GM21381 (cell line): ENCODE measurements at regions not wholly inside any gene's neighbourhood (a gene's known extent, or its start where the extent isn't known, plus 50 kb on each side); places are given as distances from the start of the nearest gene placed in this dataset.

Experiments used
- ATAC-seq: cut with Tn5 transposase; IDR thresholded peaks from one replicate; pipeline ENCODE4 v1.9.1; 2021; ENCODE audit warnings: mild to moderate bottlenecking, moderate library complexity; ENCODE audit not compliant: unreplicated experiment

DNA sequence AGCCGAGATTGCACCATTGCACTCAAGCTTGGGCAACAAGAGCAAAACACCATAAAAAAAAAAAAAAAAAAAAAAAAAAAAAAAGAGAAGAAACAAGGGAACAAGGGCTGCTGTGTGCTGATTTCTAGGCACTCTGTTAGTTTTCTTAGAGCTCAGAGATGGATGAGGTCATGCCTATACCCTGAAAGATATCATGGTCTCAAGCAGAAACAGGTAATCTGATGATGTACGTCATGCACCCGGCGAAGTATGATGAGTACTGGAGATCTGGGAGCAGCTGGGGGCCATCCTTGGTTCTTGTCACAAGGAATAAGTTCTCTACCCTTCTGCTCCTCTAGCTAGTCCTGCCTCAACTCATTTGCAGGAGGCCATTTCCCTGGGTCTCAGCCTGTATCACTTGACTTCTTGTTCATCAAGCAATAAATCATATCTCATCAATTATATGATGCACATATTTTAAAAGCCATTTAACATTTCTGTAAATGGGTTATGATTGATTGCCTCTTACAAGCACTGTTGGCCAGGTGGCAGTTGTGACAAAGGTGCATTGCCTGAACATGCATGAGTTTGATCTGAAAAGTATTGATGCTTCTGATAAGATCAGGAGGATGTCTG lies 517.2 kb downstream of the DHX35 start:
- ATAC-seq = no peak

DNA sequence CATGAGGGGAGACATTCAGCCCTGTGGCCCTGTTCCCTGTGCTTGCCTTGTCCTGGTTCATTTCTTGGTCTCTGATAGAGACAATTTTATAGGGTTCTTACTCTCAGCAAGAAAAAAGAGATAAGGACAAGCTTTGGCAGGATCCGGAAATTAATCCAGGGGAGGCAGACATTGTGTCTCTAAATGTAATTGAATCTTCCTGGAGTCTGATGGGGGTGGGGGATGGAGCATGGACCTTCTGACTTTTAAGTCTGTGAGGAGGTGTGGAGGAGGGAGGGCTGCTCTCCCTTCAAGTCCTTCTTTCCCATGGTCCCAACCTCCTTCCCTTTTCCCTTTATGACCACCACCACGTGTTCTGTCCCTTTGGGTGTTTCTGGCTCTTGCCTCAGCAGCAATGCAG lies 512.7 kb downstream of the DHX35 start:
- no peak for ATAC-seq

DNA sequence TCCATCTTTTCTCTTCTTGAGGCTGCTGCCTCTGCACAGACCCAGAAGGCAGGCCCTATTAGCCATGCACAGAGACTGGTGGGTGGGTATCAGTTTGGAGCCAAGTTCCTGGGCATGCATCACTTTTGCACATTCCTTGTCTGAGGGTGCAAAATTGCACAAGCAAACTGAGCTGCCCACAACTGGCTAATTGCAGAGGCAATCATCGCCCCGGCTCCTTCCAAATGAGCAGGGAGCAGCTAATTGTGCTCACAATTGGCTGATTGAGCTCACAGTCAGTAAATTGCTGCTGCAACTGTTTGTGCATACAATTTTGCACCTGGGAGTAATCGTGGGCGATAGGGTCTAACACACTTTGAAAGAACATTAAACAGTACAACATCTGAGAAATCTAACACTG lies 511.4 kb downstream of the DHX35 start:
- ATAC-seq = no peak

DNA sequence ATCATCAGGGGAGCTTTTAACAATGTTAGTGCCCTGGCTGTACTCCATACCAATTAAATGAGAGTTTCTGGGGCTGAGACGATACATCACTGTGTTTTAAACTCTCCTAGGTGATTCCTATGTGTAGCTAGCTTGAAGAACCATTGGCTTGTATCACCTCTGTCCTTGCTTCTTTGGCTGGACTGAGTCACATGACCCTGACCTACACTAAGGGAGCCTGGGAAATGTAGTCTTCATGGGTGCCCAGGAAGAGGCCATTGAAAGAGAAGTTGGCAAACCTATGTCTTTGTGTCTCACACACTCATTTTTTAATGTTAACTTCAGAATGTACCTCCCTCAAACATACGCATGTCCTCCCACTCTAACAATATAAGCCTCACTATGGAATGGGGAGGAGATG lies 506.6 kb downstream of the DHX35 start:
- ATAC-seq = no peak

DNA sequence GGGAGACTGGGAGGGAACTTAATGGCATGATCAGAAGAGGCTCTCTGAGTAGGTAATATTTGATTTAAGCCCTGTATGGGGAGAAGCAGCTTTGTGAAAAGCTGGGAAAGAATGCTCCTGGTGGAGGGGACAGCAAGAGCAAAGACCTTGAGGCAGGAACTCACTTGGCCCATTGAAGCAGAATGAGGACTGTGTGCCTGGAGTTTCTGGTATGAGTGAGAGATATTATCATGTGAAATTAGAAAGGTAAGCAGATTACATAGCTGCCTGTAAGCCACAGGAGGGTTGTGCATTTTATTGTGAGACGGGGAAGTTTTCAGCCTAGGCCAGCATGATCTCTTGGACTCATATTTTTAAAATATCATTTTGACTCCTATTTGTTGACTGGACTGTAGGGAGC lies 502.1 kb downstream of the DHX35 start:
- no peak for ATAC-seq

DNA sequence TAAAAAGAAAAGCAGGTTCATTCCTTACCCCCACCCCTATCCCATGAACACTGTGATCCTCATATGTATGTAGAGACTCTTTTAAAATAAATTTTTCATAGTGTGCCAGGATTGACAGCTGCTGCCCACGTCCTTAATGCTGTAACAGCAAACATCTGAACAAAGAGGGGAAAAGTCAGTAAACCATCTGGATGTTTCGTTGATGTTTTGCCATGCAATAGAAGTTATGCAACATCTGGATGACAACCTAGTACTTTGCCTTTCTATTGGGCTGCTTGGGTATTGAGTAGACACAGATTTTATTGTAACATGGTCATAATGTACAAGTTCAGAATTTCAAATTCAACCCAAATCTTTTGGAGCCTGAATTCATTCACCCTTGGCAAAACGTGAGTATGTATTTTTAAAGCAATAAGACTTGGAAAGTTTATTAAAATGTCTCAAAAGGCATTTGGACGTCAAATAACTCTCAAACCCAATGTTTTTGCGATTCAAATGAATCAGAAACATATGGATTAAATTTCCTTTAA lies 500.3 kb downstream of the DHX35 start:
- ATAC-seq = no peak

DNA sequence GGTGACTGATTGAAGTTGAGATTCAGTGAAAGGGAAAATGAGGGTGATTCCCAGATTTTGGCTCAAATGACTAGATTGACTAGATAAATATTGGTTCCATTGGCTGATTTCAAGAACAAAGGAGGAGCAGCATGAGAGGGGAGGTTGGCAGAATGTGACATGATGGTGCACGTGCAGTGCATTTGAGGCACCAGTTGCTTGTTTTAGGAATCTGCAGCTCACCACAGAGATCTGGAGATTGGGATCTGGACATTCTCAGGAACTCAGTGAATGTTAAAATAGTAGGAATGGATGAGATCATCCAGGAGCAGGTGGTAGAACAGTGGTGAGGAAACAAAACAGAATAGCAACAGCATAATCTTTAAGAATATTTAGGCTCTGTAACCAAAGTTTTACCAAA lies 496.3 kb downstream of the DHX35 start:
- ATAC-seq = no peak

DNA sequence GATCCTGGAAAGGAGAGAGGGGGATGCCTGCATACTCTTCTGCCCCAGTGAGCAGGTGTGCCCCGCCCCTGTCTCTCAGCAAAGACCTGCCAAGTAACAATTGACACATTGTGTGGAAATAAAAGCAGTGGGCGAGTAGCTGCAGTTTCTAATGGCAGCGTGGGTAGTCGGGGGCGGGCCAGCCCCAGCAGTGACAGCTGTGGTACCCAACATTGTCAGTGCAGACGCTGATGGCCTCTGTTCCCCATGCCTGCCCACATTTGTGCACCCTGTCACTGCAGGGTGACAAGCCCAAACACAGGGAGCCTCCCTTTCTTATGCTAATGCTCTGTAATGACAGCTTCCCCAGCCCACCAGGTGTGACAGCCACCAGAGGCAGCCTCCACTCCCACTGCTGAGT lies 491.7 kb downstream of the DHX35 start:
- no peak for ATAC-seq

DNA sequence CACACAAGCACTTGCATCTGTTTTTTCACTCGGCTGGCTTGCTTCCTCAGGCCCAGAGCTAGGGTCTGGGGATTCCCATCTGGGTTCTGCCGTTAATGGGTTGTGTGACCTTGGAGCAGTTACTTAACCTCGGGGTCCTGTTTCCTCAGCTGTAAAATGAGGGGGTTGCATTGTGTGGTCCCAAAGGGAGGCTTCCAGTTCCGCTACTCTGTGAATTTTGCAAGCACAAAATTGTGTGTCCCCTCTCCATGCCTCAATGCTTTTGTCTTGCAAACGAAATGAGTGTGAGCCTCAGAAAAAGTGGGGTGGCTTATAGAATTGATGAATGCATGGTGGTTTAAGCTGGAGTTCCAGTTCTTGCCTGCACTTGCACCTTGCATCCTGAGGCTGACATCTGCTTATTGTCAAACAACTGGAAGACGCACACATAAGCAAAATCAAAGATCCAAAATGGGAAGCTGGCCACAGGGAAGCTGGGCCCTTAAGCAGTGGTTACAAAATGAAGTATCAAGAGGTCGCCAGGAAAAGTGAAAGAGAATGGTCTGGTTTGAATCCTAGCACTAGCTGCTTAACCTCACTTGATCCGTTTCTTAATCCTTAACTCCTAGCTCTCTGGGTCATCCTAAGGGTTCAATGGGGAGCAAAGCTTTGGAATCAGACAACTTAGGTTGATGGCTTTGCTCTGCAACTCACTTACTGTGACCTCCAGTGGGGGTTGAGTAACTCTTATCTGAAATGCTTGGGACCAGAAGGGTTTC lies 490.6 kb downstream of the DHX35 start:
- no peak for ATAC-seq

DNA sequence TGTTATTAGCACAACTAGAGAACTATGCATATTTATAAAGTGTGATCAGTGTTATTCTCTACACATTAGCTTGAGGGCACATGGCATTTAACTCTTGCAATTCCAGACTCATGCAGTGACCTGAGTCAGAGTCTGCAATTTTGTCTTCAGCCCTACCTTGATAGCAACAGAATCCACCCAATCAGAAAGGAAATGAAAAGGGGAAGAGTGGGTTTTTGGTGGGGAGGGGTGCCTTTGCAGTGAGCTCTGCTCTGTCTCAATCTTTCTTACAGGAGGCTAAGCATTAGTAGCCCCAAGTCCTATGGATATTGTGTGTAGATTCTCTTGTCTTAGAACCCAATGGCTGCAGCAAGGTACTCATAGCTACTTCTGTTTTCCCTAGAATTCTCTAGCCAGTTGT lies 489.2 kb downstream of the DHX35 start:
- no peak for ATAC-seq

DNA sequence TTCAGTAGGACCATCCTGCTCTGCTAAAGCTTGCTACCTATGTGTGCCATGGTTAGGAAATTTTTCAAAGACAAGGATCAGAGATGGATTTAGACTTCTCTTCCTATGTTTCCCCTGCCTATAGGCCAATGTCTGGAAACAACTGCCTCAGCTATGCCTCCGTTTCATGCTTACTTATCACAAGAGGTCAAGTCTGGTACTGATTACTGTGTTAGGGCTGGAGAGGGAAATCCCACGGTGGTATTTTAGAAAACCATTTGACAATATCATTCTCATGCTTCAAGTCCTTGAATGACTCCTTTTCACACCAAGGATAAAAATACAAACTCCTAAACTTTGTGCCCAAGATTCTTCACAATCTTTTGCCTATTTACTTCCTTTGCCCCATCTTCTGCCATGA lies 484.3 kb downstream of the DHX35 start:
- no peak for ATAC-seq

DNA sequence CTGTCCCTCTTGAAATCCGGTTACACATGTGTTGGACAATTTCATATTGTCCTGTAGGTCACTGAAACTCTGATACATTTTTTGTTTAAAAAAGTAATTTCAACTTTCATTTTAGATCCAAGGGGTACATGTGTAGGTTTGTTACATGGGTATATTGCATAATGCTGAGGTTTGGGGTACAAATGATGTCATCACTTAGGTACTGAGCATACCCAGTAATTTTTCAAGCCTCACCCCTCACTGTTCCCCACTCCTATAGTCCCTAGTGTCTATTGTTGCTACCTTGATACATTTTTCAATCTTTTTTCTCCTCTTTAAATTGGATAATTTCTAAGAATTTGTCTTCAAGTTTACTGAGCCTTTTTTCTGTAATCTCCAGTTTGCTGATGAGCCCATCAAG lies 483.0 kb downstream of the DHX35 start:
- no peak for ATAC-seq

DNA sequence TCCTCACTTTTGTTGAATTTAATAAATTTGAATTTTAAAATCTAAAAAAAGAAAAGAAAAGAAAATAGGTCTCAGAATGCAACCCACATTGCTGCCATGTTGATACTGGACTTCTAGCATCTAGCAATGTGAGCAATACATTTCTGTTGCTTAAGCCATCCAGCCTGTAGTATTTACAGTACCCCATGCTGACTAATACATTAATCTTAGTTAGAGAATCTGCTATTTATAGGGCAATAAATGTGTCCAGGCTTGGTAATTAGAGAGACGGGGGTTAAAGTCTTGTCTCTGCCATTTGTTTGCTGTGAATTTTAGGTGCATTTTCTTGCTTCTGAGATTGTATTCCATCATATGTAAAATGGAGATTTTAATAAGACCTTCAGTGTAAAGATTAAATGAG lies 471.3 kb downstream of the DHX35 start:
- ATAC-seq = no peak

DNA sequence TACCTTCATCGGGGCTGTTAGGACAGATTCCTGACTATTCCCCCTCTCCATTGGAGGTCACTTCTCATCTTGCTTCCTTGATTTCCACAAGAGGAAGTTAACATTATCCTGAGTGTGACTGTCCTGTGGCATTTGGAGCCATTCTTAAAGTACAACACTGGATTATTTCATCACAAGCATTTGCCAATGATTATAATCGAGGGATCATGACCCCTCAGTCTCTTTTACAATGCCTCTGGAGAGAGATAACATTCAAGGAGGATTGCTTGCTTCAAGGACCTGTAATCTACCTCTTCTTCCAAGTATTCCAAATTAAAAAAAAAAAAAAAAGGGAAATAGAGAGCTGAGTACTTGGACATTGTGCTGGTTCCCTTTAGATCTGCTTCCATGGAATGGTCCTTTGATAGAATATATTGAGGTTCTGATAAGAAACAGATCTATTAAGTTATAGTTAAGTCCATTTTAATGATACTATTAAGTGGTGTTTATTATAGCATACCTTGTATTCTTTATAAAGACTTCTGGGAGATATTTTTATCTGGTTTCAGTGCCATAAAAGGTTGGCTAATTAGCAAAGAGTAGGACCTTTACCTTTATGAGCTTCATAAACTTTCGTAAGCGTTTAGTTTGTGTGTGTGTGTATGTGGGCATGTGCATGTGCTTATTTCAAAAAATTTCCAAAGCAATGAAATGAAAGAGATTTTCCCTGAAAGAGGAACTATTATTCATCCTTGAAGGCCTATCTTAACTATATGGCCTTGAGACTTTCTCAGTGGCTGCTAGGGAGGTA lies 469.1 kb downstream of the DHX35 start:
- no peak for ATAC-seq

DNA sequence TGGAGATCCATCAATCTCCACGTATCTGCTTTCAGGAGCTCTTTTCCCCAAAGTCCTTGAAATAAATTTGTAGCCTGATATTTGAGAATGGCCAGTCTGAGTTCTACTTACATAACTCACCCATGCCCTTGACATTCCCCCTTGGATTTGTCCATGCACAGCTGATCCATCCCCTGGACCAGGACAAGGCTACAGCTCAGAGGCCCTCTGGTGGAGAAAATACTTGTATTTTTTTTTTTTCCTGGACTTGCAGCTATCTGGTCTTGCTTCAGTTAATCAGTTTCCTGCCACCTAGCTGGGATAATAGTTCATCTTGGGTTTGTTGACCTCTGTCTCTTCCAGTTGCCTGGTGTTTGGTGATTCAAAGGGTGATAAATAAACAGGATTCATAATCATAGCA lies 467.6 kb downstream of the DHX35 start:
- ATAC-seq = no peak

DNA sequence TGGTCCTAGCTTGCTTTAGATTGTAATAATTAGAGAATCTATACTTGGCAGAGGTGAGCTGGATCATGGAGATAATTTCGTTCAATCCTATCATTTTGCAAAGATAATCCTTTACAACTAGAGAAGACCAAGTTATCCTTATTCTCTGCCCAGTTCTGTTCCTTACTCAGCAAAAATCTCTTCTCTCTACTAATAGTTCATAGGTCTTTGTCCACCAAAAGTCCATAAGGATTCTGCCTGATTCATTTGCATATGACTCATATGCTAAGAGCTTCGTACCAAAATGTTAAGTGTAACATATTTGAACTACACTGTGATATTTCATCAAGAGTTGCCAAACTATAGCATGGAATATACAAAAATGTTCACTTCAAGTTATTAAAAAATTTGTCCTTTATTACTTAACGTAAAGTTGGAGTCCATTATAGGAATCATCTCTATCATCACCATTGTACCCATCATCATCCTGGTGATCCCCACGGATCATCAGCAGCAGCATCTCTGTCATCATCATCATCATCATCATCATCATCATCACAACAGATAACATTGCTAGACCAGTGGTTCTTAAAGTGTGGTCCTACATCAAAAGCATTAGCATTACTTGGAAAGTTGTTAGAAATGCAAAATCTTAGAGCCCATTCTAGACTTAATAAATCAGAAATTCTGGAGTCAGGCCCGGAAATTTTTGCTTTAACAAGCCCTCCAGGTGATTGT lies 463.0 kb downstream of the DHX35 start:
- no peak for ATAC-seq

DNA sequence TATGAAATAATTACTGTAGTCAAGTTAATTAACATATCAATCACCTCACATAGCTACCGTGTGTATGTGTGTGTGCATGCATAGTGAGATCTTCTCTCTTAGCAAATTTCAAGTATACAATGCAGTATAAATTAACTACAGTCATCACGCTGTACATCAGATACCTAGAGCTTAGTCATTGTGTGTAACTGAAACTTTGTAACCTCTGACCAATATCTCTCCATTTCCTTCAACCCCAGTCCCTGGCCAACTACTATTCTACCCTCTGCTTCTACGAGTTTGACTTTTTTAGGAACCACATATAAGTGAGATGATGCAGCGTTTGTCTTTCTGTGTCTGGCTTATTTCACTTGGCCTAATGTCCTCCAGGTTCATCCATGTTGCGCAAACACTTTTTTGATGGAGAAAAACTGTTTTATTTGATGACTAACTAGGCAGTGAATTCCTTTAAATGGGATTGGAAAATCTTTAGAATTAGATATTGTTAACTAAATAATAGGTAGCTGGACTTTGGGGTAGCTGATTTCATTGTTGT lies 459.5 kb downstream of the DHX35 start:
- no peak for ATAC-seq

DNA sequence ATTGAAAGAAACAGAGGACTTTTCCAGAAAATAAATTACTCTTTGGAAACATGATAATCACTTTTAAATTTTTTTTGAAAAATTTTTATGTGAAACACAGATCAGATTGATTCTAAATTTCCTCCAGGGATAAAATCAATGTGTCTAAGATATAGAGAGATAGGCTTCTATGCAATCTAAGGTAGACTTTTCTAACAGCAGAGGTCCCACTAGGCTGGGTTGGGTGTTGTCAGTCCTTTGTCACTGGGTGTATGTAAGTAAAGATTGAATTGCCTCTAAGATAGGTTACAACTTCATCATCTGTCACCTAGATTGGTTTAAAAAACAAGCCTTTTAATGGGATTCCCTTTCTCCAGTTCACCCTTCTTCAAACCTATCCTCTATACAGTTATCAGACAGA lies 449.9 kb downstream of the DHX35 start:
- ATAC-seq = no peak

DNA sequence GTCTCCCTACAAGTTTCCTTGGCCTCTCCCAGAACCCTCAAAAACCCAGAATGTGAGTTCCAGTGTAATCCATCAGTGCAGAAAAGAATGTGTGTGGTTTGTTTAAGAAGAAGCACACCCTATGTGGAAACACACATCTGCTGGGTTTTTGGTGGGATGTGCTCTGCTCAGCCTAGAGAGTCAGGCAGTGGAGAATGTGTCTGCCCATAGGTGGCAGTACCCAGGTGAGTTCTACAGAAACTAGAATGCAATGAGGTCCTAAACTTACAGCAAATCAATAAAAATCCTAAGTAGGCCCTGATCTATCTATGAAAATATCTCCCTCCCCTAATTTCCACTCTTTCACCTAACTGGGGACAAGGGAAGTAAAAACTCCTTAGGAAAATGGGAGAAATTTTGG lies 437.3 kb downstream of the DHX35 start:
- ATAC-seq = no peak

DNA sequence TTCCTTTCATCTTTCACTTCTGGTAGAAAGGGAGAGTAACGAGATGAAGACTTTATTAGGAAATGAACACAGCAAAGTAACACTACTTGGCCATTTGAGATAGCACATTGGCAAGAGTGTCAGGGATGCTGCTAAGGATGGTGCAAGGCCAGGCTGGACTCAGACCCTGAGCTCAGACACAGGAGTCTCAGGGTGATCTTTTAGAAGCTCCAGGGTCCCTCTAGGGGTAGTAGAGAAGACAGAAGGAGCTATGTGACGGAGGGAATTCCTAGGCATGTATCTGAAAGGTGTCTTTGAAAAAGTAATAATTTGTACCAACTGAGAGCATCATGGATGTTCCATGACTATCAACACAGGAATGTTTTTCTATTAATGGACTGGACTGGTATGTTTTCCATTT lies 436.5 kb downstream of the DHX35 start:
- no peak for ATAC-seq

DNA sequence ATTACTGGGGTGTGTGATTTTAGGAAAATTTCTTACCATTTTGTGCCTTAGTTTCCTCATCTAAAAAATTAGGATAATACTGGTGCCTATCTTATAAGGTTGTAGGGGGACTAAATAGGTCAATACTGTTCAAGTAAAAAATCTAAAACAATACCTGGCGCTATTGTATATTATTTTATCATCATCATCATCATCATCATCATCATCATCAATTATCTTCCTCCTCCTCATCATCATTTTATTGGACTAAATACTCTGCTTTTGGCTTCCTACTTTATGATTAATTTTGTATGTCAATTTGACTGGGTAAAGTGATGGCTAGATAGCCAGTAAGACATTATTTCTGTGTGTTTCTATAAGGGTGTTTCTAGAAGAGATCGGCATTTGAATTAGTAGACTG lies 435.5 kb downstream of the DHX35 start:
- ATAC-seq = no peak
